ENCODE measurements at regions not wholly inside any gene's neighbourhood (a gene's known extent, or its start where the extent isn't known, plus 50 kb on each side); places are given as distances from the start of the nearest gene placed in this dataset.
A peak's percentile ranks its signal among the peaks of the same experiment; 100 is the strongest.

DNA sequence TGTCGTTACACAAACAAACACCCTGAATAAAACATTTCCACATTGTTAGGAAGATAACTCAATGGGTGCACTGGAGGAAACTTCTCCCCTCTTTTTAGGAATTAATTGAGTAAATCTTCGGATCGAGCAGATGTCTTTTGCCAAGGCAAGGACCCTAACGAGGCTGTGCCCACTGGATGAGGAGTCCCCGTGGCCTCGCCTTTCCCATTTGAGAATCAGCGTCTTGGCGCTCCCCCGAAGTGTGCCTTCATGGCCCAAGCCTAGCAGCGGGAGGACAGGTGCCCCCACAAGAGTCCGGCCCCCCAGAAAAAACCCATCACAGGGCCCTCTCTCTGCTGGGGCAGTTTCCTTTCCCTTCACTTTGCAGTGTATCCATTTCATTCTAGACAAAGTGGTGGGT lies 246.6 kb downstream of the BCL11B start:
- no peak overlapping the region for H3K4me3 ChIP-seq (ENCODE audit: low read depth in 1 of 5, low read length in 5 of 5)
- no peaks in the 10 kb centered on the region for H3K36me3 ChIP-seq (ENCODE audit: control insufficient read depth in 5 of 5, insufficient read depth in 5 of 5, low read length in 5 of 5)
- H3K27ac ChIP-seq (ENCODE audit: low read depth, low read length), result no peak overlapping the region
- H3K9ac ChIP-seq (ENCODE audit: low read length in 5 of 5), result no peak overlapping the region
- H3K27me3 ChIP-seq (ENCODE audit: control insufficient read depth in 5 of 5, insufficient read depth in 4 of 5, low read length in 5 of 5), result no peaks in the 10 kb centered on the region
- no peaks in the 10 kb centered on the region for H3K4me1 ChIP-seq (ENCODE audit: control insufficient read depth in 5 of 5, insufficient read depth in 5 of 5, low read length in 5 of 5)
- H3K9me3 ChIP-seq (ENCODE audit: control insufficient read depth in 5 of 5, low read length in 5 of 5), result peaks cover 0 to 3% (median 0%) of the 10 kb centered on the region in 5 donors

- H3K9me3 ChIP-seq (ENCODE audit: control insufficient read depth in 5 of 5, low read length in 5 of 5), result peaks cover 0 to 3% (median 0%) of the 10 kb centered on the region in 5 donors
- no peaks in the 10 kb centered on the region for H3K4me1 ChIP-seq (ENCODE audit: control insufficient read depth in 5 of 5, insufficient read depth in 5 of 5, low read length in 5 of 5)
- no peak overlapping the region for H3K27ac ChIP-seq (ENCODE audit: low read depth, low read length)
- no peak overlapping the region for H3K9ac ChIP-seq (ENCODE audit: low read length in 5 of 5)
- no peaks in the 10 kb centered on the region for H3K36me3 ChIP-seq (ENCODE audit: control insufficient read depth in 5 of 5, insufficient read depth in 5 of 5, low read length in 5 of 5)
- H3K27me3 ChIP-seq (ENCODE audit: control insufficient read depth in 5 of 5, insufficient read depth in 4 of 5, low read length in 5 of 5), result no peaks in the 10 kb centered on the region
- H3K4me3 ChIP-seq (ENCODE audit: low read depth in 1 of 5, low read length in 5 of 5), result no peak overlapping the region
Observed at GRCh38 chr14:99026471-99026870, 245.5 kb downstream of the BCL11B start.

DNA sequence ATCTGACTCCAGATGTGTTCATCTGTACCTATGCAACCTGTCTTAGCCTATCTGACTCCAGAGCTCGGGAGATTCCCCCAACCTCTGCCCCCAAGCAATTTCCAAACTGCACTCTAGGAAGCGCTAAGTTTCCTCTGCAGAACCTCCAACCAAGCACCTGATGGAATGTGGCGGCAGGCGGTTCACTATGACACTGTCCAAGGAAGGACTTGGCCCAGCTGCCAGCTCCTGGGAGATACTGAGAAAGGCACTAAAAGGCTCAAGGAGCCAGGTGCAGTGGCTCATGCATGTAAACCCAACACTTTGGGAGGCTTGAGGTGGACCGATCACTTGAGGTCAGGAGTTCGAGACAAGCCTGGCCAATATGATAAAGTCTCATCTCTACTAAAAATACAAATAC lies 244.0 kb downstream of the BCL11B start:
- no peak overlapping the region for H3K4me3 ChIP-seq (ENCODE audit: low read depth in 1 of 5, low read length in 5 of 5)
- no peak overlapping the region for H3K9ac ChIP-seq (ENCODE audit: low read length in 5 of 5)
- no peaks in the 10 kb centered on the region for H3K4me1 ChIP-seq (ENCODE audit: control insufficient read depth in 5 of 5, insufficient read depth in 5 of 5, low read length in 5 of 5)
- H3K9me3 ChIP-seq (ENCODE audit: control insufficient read depth in 5 of 5, low read length in 5 of 5), result peaks cover 0 to 3% (median 0%) of the 10 kb centered on the region in 5 donors
- no peak overlapping the region for H3K27ac ChIP-seq (ENCODE audit: low read depth, low read length)
- no peaks in the 10 kb centered on the region for H3K36me3 ChIP-seq (ENCODE audit: control insufficient read depth in 5 of 5, insufficient read depth in 5 of 5, low read length in 5 of 5)
- no peaks in the 10 kb centered on the region for H3K27me3 ChIP-seq (ENCODE audit: control insufficient read depth in 5 of 5, insufficient read depth in 4 of 5, low read length in 5 of 5)

GRCh38 chr14:99028521-99028920 lies 243.5 kb downstream of the BCL11B start:
- H3K9me3 ChIP-seq (ENCODE audit: control insufficient read depth in 5 of 5, low read length in 5 of 5), result peaks cover 0 to 3% (median 0%) of the 10 kb centered on the region in 5 donors

GRCh38 chr14:99029145-99029915 lies 242.7 kb downstream of the BCL11B start:
- Histone ChIP-seq H3K4me1 (ENCODE audit: control insufficient read depth in 5 of 5, insufficient read depth in 5 of 5, low read length in 5 of 5) (no peaks in the 10 kb centered on the region), H3K4me3 (ENCODE audit: low read depth in 1 of 5, low read length in 5 of 5) (no peak overlapping the region), H3K27ac (ENCODE audit: low read depth, low read length) (no peak overlapping the region), H3K36me3 (ENCODE audit: control insufficient read depth in 5 of 5, insufficient read depth in 5 of 5, low read length in 5 of 5) (no peaks in the 10 kb centered on the region), H3K27me3 (ENCODE audit: control insufficient read depth in 5 of 5, insufficient read depth in 4 of 5, low read length in 5 of 5) (no peaks in the 10 kb centered on the region), H3K9me3 (ENCODE audit: control insufficient read depth in 5 of 5, low read length in 5 of 5) (peaks cover 0 to 3% (median 0%) of the 10 kb centered on the region in 5 donors), H3K9ac (ENCODE audit: low read length in 5 of 5) (no peak overlapping the region)

More at GRCh38 chr14:99028521-99028920, 243.5 kb downstream of the BCL11B start:
- Histone ChIP-seq H3K9ac (ENCODE audit: low read length in 5 of 5) (no peak overlapping the region), H3K27me3 (ENCODE audit: control insufficient read depth in 5 of 5, insufficient read depth in 4 of 5, low read length in 5 of 5) (no peaks in the 10 kb centered on the region), H3K27ac (ENCODE audit: low read depth, low read length) (no peak overlapping the region), H3K36me3 (ENCODE audit: control insufficient read depth in 5 of 5, insufficient read depth in 5 of 5, low read length in 5 of 5) (no peaks in the 10 kb centered on the region), H3K4me3 (ENCODE audit: low read depth in 1 of 5, low read length in 5 of 5) (no peak overlapping the region), H3K4me1 (ENCODE audit: control insufficient read depth in 5 of 5, insufficient read depth in 5 of 5, low read length in 5 of 5) (no peaks in the 10 kb centered on the region)

GRCh38 chr14:99029916-99030305 lies 242.1 kb downstream of the BCL11B start:
- Histone ChIP-seq H3K9ac (ENCODE audit: low read length in 5 of 5) (no peak overlapping the region), H3K4me3 (ENCODE audit: low read depth in 1 of 5, low read length in 5 of 5) (no peak overlapping the region), H3K9me3 (ENCODE audit: control insufficient read depth in 5 of 5, low read length in 5 of 5) (peaks cover 0 to 3% (median 0%) of the 10 kb centered on the region in 5 donors), H3K36me3 (ENCODE audit: control insufficient read depth in 5 of 5, insufficient read depth in 5 of 5, low read length in 5 of 5) (no peaks in the 10 kb centered on the region), H3K27me3 (ENCODE audit: control insufficient read depth in 5 of 5, insufficient read depth in 4 of 5, low read length in 5 of 5) (no peaks in the 10 kb centered on the region), H3K4me1 (ENCODE audit: control insufficient read depth in 5 of 5, insufficient read depth in 5 of 5, low read length in 5 of 5) (peaks cover 0 to 2% (median 0%) of the 10 kb centered on the region in 5 donors), H3K27ac (ENCODE audit: low read depth, low read length) (no peak overlapping the region)

DNA sequence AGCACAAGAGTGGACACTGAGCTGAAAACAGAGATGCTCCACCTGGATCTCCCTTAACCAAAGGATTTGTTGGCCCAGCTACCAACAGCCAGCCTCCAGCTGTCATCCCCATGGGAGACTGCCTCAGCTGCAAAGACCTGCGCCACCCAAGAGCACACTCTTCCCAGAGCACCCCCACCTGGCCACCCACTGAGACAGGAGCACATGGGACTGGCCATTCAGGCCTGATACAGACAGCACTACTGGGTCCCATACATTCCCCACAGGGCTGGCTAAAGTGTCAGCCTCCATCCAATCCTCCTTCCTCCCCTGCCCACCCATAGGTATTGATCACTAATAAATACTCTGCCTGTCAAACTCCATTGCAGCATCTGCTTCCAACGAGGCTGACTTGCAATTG lies 241.5 kb downstream of the BCL11B start:
- Histone ChIP-seq H3K27ac (ENCODE audit: low read depth, low read length) (no peak overlapping the region), H3K4me3 (ENCODE audit: low read depth in 1 of 5, low read length in 5 of 5) (no peak overlapping the region), H3K36me3 (ENCODE audit: control insufficient read depth in 5 of 5, insufficient read depth in 5 of 5, low read length in 5 of 5) (no peaks in the 10 kb centered on the region), H3K4me1 (ENCODE audit: control insufficient read depth in 5 of 5, insufficient read depth in 5 of 5, low read length in 5 of 5) (peaks cover 0 to 8% (median 5%) of the 10 kb centered on the region in 5 donors), H3K27me3 (ENCODE audit: control insufficient read depth in 5 of 5, insufficient read depth in 4 of 5, low read length in 5 of 5) (no peaks in the 10 kb centered on the region), H3K9me3 (ENCODE audit: control insufficient read depth in 5 of 5, low read length in 5 of 5) (peaks cover 0 to 3% (median 0%) of the 10 kb centered on the region in 5 donors), H3K9ac (ENCODE audit: low read length in 5 of 5) (no peak overlapping the region)

GRCh38 chr14:99032759-99033158 lies 239.2 kb downstream of the BCL11B start:
- H3K27me3 ChIP-seq (ENCODE audit: control insufficient read depth in 5 of 5, insufficient read depth in 4 of 5, low read length in 5 of 5), result no peaks in the 10 kb centered on the region
- H3K9ac ChIP-seq (ENCODE audit: low read length in 5 of 5), result no peak overlapping the region
- no peak overlapping the region for H3K27ac ChIP-seq (ENCODE audit: low read depth, low read length)
- peaks cover 2 to 21% (median 18%) of the 10 kb centered on the region in 5 donors for H3K4me1 ChIP-seq (ENCODE audit: control insufficient read depth in 5 of 5, insufficient read depth in 5 of 5, low read length in 5 of 5)
- no peaks in the 10 kb centered on the region for H3K36me3 ChIP-seq (ENCODE audit: control insufficient read depth in 5 of 5, insufficient read depth in 5 of 5, low read length in 5 of 5)
- no peaks in the 10 kb centered on the region for H3K9me3 ChIP-seq (ENCODE audit: control insufficient read depth in 5 of 5, low read length in 5 of 5)
- H3K4me3 ChIP-seq (ENCODE audit: low read depth in 1 of 5, low read length in 5 of 5), result no peak overlapping the region

GRCh38 chr14:99033951-99034350 lies 238.0 kb downstream of the BCL11B start:
- no peaks in the 10 kb centered on the region for H3K27me3 ChIP-seq (ENCODE audit: control insufficient read depth in 5 of 5, insufficient read depth in 4 of 5, low read length in 5 of 5)
- H3K4me1 ChIP-seq (ENCODE audit: control insufficient read depth in 5 of 5, insufficient read depth in 5 of 5, low read length in 5 of 5), result peaks cover 2 to 26% (median 21%) of the 10 kb centered on the region in 5 donors
- no peak overlapping the region for H3K27ac ChIP-seq (ENCODE audit: low read depth, low read length)
- no peak overlapping the region for H3K9ac ChIP-seq (ENCODE audit: low read length in 5 of 5)
- H3K9me3 ChIP-seq (ENCODE audit: control insufficient read depth in 5 of 5, low read length in 5 of 5), result no peaks in the 10 kb centered on the region
- no peak overlapping the region for H3K4me3 ChIP-seq (ENCODE audit: low read depth in 1 of 5, low read length in 5 of 5)
- no peaks in the 10 kb centered on the region for H3K36me3 ChIP-seq (ENCODE audit: control insufficient read depth in 5 of 5, insufficient read depth in 5 of 5, low read length in 5 of 5)

- Histone ChIP-seq H3K27me3 (ENCODE audit: control insufficient read depth in 5 of 5, insufficient read depth in 4 of 5, low read length in 5 of 5) (no peaks in the 10 kb centered on the region), H3K36me3 (ENCODE audit: control insufficient read depth in 5 of 5, insufficient read depth in 5 of 5, low read length in 5 of 5) (no peaks in the 10 kb centered on the region), H3K27ac (ENCODE audit: low read depth, low read length) (peak overlapping the region; percentile 60), H3K4me1 (ENCODE audit: control insufficient read depth in 5 of 5, insufficient read depth in 5 of 5, low read length in 5 of 5) (peaks cover 2 to 26% (median 21%) of the 10 kb centered on the region in 5 donors), H3K9ac (ENCODE audit: low read length in 5 of 5) (no peak overlapping the region), H3K9me3 (ENCODE audit: control insufficient read depth in 5 of 5, low read length in 5 of 5) (no peaks in the 10 kb centered on the region), H3K4me3 (ENCODE audit: low read depth in 1 of 5, low read length in 5 of 5) (no peak overlapping the region)
Observed at GRCh38 chr14:99034711-99035171, 237.3 kb downstream of the BCL11B start.

All from subcutaneous abdominal adipose tissue (tissue), 5 donors.